Skeletal muscle satellite cell (primary cell): ENCODE measurements at regions not wholly inside any gene's neighbourhood (a gene's known extent, or its start where the extent isn't known, plus 50 kb on each side); places are given as distances from the start of the nearest gene placed in this dataset.

Experiments used
- H3K27me3 ChIP-seq: 2 replicates; pipeline ENCODE4 v1.7.0; 2013; ENCODE audit warnings: low read length; ENCODE audit not compliant: control insufficient read depth, insufficient read depth
- H3K36me3 ChIP-seq: 2 replicates; pipeline ENCODE4 v1.7.0; 2013; ENCODE audit warnings: mild to moderate bottlenecking, control low read depth, low read length; ENCODE audit not compliant: insufficient read depth
- H3K4me1 ChIP-seq: 2 replicates; pipeline ENCODE4 v1.7.0; 2013; ENCODE audit warnings: low read length; ENCODE audit not compliant: control insufficient read depth, insufficient read depth
- H3K4me2 ChIP-seq: 2 replicates; pipeline ENCODE4 v1.7.0; 2013; ENCODE audit warnings: mild to moderate bottlenecking, low read length
- H3K4me3 ChIP-seq: 2 replicates; pipeline ENCODE4 v1.7.0; 2013; ENCODE audit warnings: low read length
- H3K9ac ChIP-seq: 2 replicates; pipeline ENCODE4 v1.7.0; 2013; ENCODE audit warnings: mild to moderate bottlenecking, low read depth, low read length, moderate library complexity
- H3K9me3 ChIP-seq: replicated peaks from 2 replicates; pipeline ENCODE4 v1.7.0; 2013; ENCODE audit warnings: mild to moderate bottlenecking, control low read depth, low read length

DNA sequence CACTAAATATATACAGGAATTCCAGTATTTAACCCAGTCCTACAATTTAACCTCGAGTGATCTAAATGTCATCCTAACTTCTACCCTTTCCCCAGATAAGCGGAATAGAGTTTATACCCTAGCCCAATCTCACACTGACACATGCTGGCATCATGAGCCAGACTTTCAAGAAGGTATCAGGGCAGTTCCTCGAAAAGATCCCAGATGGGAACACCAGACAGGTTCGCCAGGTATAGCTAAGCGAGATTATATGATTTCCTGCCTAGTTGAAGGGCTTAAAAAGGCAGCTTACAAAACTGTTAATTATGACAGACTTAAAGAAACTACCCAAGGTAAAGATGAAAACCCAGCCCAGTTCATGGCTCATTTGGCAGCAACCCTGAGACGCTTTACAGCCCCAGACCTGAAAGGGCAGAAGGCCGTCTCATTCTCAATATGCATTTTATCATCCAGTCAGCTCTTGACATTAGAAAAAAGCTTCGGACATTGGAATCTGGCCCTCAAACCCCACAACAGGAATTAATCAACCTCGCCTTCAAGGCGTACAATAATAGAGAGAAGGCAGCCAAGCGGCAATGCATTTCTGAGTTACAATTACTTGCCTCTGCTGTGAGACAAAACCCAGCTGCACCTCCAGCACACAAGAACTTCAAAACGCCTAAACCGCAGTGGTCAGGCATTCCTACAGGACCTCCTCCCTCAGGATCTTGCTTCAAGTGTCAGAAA, 668.2 kb upstream of the PKDCC start:
- no peaks in the 10 kb centered on the region for H3K9me3 ChIP-seq
- no peaks in the 10 kb centered on the region for H3K27me3 ChIP-seq
- no peak overlapping the region for H3K4me2 ChIP-seq
- H3K9ac ChIP-seq, result no peak overlapping the region
- no peak overlapping the region for H3K4me3 ChIP-seq
- H3K4me1 ChIP-seq, result no peaks in the 10 kb centered on the region
- H3K36me3 ChIP-seq, result no peaks in the 10 kb centered on the region

DNA sequence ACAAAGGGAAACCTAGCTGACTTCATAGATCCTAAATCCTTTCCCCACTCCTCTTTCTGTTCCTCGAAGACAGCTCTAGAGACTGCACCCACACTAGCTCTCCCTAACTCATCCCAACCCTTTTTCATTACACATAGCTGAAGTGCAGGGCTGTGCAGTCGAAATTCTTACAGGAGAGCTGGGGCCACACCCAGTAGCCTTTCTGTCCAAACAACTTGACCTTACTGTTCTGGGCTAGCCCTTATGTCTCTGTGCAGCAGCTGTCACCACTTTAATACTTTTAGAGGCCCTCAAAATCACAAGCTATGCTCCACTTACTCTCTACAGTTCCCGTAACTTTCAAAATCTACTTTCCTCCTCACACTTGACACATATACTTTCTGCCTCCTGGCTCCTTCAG, 666.1 kb upstream of the PKDCC start:
- Histone ChIP-seq H3K4me2 (no peak overlapping the region), H3K4me1 (no peaks in the 10 kb centered on the region), H3K4me3 (no peak overlapping the region), H3K27me3 (no peaks in the 10 kb centered on the region), H3K36me3 (no peaks in the 10 kb centered on the region), H3K9me3 (no peaks in the 10 kb centered on the region), H3K9ac (no peak overlapping the region)

DNA sequence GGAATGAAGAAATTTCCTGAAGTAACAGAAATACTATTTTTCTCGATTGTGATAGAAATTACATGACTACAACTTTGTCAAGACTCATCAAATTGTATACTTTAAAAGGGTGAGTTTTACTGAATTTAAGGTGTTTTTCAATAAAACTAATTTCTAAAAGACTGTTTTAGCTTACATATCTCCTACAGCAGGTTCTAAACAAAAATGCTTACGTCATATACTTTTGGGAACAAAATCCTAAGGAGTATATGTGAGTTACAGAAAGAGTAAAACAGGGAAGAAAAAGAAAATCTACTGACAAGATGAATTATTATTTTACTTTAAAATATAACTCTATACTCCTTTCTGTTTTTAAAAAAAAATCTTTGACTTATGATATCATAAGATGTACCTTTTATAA, 660.3 kb upstream of the PKDCC start:
- Histone ChIP-seq H3K4me1 (no peaks in the 10 kb centered on the region), H3K4me2 (no peak overlapping the region), H3K27me3 (peaks cover 2% of the 10 kb centered on the region), H3K36me3 (no peaks in the 10 kb centered on the region), H3K9me3 (no peaks in the 10 kb centered on the region), H3K4me3 (no peak overlapping the region), H3K9ac (no peak overlapping the region)

DNA sequence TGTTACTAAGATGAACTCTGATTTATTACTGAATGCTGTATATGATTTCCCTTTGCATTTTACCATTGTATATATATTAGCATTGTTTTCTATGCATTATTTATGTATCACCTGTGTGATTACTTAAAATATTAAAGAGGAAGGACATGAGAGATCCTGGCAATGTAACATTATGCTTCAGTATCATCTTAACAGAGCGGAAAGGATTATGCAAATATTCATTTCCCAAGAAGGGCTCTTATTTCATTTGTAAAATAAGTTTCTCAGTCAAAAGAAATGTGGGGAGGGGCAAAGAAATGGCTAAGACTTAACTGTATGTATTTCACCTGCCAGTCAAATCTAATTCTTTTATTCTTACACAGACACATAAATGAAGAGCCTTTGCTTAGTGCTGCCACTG, 654.2 kb upstream of the PKDCC start:
- Histone ChIP-seq H3K9ac (no peak overlapping the region), H3K4me3 (no peak overlapping the region), H3K27me3 (no peaks in the 10 kb centered on the region), H3K36me3 (no peaks in the 10 kb centered on the region), H3K9me3 (no peaks in the 10 kb centered on the region), H3K4me1 (no peaks in the 10 kb centered on the region), H3K4me2 (no peak overlapping the region)

DNA sequence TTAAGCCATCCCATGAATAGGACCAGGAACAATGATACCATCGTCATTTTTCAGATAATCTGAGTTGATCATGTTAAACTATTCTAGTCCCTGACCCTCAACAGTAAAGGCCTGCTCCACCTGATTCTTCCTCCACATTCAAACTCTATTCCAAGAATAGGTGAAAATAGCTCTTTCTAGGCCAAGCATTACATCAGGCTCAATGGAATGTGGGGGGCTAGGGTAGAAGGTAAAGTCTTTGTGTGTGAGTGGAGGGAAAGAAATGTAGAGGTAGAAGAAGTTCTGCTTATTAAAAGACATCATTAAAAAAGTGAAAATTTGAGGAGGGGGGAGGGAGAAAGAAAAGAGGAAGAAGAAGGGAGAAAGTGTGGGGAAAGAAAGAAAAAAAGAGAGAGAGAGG, 653.3 kb upstream of the PKDCC start:
- Histone ChIP-seq H3K27me3 (no peaks in the 10 kb centered on the region), H3K4me2 (no peak overlapping the region), H3K4me3 (no peak overlapping the region), H3K36me3 (no peaks in the 10 kb centered on the region), H3K4me1 (no peaks in the 10 kb centered on the region), H3K9me3 (no peaks in the 10 kb centered on the region), H3K9ac (no peak overlapping the region)

DNA sequence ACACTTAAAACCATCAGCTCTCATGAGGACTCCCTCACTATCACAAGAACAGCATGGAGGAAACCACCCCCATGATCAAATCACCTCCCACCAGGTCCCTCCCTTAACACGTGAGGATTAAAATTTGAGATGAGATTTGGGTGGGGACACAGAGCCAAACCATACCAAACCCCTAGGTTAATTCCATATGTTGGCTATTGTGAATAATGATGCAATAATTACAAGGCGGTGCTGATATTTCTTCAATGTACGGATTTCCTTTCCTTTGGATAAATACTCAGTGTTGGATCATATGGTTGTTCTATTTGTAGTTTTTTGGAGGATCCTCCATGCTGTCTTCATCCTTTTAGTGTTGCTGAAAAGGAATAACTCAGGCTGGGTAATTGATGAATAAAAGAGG, 652.1 kb upstream of the PKDCC start:
- no peaks in the 10 kb centered on the region for H3K9me3 ChIP-seq
- no peaks in the 10 kb centered on the region for H3K4me1 ChIP-seq
- H3K27me3 ChIP-seq, result no peaks in the 10 kb centered on the region
- no peak overlapping the region for H3K4me2 ChIP-seq
- H3K9ac ChIP-seq, result no peak overlapping the region
- H3K4me3 ChIP-seq, result no peak overlapping the region
- H3K36me3 ChIP-seq, result no peaks in the 10 kb centered on the region

DNA sequence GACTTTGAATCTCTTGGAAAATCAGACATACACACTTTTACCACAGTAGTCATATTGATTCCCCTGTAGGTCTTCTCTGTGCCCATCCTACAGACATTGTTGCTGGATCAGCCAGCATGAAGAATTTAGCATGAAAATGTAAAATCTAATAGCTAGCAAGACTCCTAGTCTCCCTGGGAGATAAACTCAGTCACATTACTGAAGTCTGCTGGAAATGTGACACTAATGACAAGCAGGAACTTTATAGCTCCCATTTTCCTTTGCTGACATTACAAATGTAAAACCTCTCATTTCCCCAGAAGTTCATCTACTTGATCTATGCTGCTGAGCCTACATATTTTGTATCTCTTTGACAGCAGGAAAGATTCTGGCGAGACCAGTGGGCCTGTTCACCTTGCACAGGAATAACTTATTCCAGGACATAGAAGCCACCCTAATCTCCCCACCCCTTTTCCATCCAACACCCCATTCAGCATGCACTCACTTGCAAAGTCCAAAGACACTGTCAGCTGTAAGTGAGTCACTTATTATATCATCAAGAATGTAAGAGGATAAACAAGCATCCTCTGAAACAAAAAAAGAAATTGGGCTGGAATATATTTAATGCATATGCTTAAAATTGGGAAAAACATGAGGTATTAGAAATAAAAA, 648.3 kb upstream of the PKDCC start:
- Histone ChIP-seq H3K9me3 (no peaks in the 10 kb centered on the region), H3K9ac (no peak overlapping the region), H3K4me2 (no peak overlapping the region), H3K4me1 (no peaks in the 10 kb centered on the region), H3K4me3 (no peak overlapping the region), H3K36me3 (no peaks in the 10 kb centered on the region), H3K27me3 (peaks cover 13% of the 10 kb centered on the region)

DNA sequence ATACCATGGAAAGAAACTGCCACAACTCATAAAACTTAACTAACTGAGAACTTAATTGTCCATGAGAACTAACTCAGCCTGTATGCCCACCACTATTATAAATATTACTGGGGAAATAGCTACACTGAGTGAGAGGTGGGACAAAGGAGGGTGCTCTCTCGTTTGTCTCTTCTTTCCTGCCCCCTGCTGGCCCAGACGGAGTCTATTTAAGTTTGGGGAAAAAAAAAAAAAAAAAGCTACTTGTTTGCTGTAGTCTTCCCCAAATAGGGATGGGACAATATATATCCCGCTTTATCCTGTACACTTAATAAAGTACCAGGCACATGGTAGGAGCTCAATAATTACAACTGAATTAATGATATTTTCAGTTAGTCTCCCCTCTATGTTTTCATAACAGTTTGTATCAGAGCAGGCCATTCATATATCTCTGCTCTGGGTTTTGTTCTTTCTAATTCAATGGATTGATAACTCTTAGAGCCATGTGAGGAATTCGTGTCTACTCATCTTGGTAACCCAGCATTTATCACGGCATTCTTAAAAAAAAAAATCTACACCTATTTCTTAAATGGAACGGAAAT, 647.6 kb upstream of the PKDCC start:
- Histone ChIP-seq H3K9me3 (no peaks in the 10 kb centered on the region), H3K4me3 (no peak overlapping the region), H3K4me1 (no peaks in the 10 kb centered on the region), H3K27me3 (peaks cover 13% of the 10 kb centered on the region), H3K4me2 (no peak overlapping the region), H3K36me3 (no peaks in the 10 kb centered on the region), H3K9ac (no peak overlapping the region)

DNA sequence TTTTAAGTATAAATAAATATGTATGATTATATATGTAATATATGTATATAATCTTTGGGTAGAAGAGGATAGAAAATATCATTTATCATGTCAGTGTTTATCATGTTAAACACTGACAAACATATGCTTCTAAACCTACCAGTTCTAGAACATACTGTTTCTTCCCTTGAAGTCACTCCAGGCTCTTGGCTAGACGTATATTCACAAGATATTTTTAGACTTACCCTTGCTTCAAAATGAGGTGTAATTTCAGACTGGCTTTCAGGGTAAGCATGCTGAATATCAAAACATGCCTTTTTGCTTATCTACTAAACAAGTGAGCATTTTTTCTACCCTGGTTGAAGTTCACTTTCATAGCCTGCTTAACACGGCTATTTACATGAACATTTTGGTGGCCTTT, 642.4 kb upstream of the PKDCC start:
- no peak overlapping the region for H3K4me2 ChIP-seq
- H3K9me3 ChIP-seq, result no peaks in the 10 kb centered on the region
- H3K36me3 ChIP-seq, result no peaks in the 10 kb centered on the region
- no peak overlapping the region for H3K4me3 ChIP-seq
- no peak overlapping the region for H3K9ac ChIP-seq
- H3K27me3 ChIP-seq, result peaks cover 17% of the 10 kb centered on the region
- H3K4me1 ChIP-seq, result no peaks in the 10 kb centered on the region

DNA sequence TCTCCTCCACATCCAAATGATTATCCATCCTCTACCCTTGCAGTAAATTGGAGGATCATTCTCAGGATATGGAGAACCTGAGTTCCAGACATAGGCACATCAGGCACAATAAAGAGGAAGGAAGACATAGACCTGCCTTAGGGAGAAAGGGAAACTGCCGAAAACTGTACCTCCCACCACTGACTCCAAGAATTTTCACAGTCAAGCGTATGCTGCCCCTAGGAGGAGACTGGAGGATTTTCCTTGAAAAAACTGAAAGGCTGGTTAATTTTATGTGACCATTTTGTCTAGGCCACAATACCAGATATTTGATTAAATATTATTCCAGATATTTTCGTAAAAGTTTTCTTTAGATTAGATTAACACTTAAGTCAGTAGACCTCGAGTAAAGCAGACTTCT, 638.5 kb upstream of the PKDCC start:
- Histone ChIP-seq H3K4me1 (no peaks in the 10 kb centered on the region), H3K9ac (no peak overlapping the region), H3K9me3 (no peaks in the 10 kb centered on the region), H3K4me2 (no peak overlapping the region), H3K4me3 (no peak overlapping the region), H3K27me3 (peaks cover 4% of the 10 kb centered on the region), H3K36me3 (no peaks in the 10 kb centered on the region)

DNA sequence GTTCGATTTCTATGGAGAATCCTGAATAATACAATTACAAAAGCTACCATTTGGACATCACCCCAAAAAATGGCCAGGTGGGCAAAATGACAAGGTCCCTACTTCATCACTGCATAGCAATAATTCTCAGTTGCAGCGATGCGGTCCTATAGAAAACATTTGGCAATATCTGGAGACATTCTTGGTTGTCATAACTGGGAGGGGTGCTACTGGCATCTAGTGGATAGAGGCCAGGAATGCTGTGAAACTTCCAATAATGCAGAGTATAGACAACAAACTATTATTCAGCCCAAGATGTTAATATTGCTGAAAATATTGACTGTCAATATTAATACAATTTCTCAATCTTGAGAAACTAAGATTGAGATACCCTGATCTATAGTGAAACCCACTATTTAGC, 637.8 kb upstream of the PKDCC start:
- H3K27me3 ChIP-seq, result peaks cover 4% of the 10 kb centered on the region
- H3K4me1 ChIP-seq, result no peaks in the 10 kb centered on the region
- H3K4me3 ChIP-seq, result no peak overlapping the region

More for the DNA sequence above, 637.8 kb upstream of the PKDCC start:
- H3K4me2 ChIP-seq, result no peak overlapping the region
- H3K36me3 ChIP-seq, result no peaks in the 10 kb centered on the region
- no peak overlapping the region for H3K9ac ChIP-seq
- no peaks in the 10 kb centered on the region for H3K9me3 ChIP-seq
